Stimulated activated CD8-positive, alpha-beta memory T cell treated with anti-CD3 and anti-CD28 coated beads, Interleukin-4, amount 100 ng/mL, for 24 hours (primary cell): ENCODE measurements at regions not wholly inside any gene's neighbourhood (a gene's known extent, or its start where the extent isn't known, plus 50 kb on each side); places are given as distances from the start of the nearest gene placed in this dataset.

Source experiments
- DNase-seq: peaks from one replicate; pipeline ENCODE4 v3.0.0-alpha.2; 2020; ENCODE audit warnings: low read depth

DNA sequence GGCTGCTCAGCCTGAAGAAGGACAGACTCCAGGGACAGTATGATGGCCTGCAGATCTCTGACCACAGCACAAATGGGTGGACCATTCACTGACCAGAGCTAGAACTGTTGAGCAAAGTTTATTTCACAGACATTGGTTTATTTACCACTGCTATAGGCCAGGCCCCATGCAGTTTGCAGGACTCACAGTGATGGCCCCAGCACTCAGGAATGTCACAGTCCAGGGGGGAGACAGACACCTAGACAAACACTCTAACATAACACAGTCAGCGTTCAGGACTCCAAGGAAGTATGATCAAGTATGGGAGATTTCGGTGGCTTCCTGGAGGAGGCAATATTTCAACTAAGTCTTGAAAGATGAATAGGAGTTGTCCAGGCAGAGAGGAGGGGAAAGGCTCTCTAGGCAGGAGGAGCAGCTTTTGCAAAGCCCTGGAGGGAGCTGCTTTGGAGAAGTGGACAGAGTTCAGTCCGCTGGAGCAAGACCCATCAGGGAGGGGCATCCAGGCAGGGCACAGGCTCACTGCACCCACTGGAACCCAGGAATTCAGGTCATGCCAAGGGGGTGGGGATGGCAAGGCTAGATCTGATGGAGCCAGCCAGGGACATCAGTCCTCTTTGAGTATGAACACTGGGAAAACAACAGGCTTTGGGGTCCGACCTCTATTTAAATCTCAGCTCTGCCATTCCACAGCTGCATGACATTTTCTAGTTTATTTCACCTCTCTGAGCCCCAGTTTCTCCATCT, 454.3 kb downstream of the MATN1 start:
- no peak for DNase-seq

DNA sequence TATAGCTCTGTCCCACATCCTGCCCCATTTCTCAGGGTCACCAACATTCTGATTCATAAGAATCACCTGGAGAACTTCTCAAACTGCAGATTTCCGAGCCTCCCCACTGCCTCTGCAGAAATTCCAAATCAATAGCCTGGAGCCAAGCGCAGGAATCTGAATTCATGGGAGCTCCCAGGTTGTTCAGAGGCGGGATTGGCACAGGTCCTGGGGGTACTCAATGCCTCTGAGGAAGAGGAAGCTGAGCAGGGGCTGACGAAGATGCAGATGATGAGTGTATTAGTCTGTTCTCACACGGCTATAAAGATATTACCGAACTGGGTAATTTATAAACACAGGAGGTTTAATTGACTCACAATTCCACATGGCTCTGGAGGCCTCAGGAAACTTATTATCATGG, 455.5 kb downstream of the MATN1 start:
- no peak for DNase-seq

DNA sequence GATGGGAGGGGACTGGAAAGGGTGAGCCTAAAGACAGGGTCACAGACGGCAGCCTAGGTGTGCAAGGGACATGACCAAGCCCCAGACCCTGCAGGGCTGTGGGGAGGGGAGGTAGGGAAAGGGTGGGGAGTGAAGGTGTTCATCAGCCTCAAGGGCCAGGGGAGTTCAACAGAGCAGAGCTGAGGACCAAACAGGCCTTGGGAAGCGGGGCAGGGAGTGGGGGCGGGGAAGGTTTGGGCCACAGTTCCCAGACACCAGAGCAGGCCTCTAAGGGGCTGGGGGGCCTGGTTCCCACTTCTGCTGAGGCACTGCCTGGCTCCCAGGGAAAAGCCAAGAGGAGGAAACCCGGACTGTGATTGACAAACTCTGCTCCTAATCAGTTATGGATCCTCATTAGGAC, 456.3 kb downstream of the MATN1 start:
- DNase-seq = no peak

DNA sequence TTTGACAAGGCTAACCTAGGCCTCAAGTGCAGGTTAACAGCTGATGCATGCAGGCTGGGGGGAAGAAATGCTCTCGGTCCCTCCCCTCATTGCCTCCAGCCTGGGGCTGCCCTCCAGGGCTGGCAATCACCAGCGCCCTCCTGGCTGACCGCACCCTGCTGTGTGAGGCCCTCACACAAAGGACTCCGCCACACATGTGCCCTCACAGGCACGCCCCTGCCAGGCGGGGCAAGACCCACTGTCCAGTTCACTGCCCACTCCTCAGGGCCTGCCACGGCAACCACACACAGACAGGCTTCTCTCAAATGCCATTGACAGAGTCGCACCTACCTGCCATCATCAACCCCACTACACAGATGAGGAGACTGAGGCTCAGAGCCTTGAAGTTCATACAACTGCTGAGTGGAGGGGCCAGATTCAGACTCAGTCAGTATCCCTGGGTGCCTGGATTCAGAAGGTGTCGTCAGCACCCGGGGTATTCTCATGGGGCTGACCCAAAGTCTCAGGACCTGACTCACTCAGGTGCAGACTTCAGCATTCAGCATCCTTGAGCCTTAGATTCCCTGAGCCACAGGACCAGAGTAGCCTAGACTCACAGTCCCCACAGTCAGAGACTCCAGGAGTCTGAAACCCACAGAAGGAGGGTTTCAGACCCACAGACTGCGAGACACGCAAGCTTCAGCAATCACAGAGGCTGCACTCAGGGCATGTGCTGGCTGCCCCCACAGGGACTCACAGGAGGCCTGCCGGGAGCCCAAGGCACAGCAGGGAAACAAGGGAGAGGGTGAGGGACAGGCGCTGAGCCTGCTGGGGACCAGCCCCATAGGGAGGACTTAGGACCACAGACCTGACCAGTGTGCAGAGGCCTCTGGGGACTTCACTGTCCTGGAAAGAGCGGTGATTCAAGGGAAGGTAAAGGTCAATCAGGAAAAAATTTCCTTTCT, 458.0 kb downstream of the MATN1 start:
- no peak for DNase-seq

DNA sequence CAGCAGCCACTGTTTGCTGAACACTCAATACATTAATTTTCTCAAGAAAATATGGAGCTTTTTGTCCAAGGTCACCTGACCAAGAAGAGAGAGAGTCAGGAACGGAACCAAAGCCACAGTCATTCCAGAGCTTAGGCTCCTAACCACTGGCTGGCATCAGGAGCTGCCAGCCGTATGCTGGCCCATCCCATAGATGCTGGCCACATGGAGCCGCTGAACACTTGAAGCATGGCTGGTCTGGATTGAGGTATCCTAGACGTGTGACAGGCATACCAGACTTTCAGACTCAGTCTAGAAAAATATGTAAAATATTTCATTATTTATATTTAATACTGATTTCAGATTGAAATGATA, 458.7 kb downstream of the MATN1 start:
- DNase-seq = no peak

DNA sequence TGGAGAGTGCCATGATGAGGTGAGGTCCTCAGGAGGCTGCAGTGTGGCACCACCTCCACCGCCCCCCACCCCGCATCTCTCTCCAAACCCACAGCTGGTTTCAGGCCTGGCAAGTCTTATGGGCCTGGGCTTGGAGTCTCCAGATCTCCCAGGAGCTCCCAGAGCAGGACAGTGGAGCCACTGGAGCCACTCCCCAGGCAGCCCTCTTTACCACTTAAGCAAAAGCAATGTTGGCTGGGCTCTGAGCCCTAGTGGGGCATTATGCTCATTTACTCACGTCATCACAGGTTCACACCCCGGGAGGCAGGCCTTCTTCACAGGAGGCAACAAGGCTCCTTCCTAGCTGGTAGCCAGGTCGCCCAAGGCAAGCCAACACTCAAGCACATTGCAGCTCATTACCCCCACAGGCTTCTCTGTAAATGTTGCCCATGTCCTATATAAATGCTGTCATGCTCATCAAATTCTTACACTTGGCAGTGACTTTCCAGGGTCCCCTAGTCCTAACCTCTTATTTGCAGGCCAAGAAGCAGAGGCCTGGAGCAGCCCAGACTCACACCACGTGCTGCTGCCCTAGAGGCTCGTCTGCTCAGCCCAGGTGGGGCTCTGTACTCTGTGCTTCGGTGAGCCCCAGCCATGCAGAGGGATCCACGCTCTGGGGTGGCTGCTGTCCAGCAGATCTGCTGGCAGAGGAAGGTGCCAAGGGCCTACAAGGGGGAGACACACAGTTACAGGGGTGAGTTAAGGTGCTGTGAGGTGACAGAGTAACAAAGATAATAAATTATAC, 459.3 kb downstream of the MATN1 start:
- DNase-seq = no peak

DNA sequence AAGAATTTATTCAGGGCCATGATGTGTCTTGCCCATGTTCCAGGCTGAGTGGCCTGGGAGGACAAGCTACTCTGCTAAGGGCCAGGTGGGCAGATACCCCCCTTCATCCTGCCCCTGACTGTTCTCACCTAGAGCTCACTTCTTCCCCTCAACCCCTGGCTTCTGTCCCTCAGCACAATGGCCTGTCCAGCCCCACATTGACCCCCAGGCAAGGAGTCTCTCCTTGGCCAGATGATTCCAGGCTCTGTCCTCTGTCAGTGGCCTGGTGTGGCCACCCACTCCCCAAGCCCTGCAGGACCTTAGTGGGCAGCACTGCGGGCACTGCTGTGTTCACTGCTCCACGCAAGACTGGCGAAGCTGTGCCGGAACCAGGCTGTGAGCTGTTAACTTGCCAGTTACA, 460.0 kb downstream of the MATN1 start:
- DNase-seq = no peak

DNA sequence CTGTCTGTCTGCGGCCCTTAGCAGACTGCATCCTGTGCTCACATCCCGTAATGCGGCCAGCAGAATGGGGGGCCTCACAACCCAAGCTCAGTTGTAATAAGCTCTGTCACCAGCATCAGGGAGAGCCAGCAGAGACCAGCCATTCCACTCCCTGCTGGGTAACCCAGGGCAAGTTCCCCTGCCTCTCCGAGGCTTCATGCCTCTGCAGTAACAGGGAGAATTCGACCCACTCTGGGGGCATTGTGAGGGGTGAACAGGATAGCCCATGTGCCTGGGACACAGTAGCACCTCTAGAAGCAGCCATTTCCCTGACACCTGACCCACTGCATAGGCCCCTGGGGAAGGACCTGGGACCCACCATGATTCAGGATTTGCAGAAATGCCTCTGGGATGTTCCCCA, 461.2 kb downstream of the MATN1 start:
- no peak for DNase-seq

DNA sequence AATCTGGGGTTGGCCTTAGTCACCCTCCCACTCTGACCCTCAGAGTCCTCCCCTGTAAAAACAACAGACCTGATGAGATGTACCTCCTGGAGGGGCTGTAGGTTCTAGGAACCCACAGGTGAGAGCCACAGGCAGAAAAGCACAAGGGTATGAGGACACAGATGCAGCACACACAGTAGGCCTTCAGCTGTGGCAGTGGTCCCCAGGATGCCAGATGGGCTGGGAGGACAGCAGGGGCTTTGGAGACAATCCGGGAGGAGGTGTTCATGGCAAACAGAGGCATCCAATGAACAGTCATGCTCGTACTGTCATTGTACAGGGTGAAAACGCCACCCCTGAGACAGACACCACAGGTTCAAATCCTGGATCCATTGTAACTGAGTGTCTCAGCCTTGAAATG, 463.1 kb downstream of the MATN1 start:
- no peak for DNase-seq

DNA sequence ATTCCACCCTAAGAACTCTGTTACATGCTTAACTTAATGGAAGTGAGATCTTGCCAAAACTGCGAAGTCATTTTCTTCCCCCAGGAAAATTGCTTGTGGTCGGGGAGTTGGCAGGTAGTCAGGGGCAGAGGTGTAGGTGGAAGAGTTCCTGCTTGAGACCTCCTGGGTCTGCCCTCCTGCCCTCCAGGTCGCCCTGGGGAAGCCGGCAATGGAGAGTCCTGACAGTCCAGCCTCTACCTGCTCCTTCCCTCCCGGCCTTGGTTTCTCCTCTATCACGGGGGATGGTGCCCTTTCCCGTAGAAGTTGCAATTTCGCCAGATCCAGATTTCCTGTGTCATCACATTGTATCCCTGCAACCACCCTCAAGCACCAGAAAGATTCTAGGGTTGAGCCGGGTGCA, 463.8 kb downstream of the MATN1 start:
- DNase-seq = no peak

DNA sequence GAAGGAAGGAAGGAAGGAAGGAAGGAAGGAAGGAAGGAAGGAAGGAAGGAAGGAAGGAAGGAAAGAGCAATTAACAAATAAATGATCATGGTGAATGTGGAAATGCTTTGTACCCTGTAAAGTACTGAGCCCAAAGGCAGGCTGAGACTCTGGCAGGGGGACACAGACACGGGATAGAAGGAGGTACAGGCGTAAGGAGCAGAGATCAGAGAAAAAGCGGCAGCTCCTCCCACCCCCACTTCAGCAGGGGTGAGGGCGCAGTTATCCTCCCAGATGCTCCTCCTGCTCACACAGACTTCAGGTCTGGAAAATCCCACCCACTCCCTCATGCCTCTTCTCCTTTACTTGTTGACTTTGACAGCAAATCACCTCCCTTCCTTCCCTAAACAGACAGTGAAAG, 464.5 kb downstream of the MATN1 start:
- DNase-seq = no peak

DNA sequence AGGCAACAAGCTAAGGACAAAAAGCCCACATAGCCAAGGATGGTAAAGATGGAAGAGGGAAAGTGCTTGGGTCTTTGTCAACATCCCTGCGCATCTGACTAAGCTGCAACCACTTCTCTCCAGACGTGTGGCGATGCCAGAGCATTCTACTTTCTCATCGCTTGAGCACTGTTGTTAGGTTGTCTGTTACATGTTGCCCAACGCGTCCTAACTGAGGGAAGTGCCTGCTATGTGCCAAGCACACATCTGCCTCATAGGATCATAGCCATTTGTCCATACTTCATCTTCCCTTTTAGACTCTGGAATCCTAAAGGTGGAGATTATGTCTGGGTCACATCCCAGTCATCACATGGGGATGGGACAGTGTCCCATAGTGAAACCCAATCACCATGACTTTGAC, 464.9 kb downstream of the MATN1 start:
- DNase-seq = no peak

DNA sequence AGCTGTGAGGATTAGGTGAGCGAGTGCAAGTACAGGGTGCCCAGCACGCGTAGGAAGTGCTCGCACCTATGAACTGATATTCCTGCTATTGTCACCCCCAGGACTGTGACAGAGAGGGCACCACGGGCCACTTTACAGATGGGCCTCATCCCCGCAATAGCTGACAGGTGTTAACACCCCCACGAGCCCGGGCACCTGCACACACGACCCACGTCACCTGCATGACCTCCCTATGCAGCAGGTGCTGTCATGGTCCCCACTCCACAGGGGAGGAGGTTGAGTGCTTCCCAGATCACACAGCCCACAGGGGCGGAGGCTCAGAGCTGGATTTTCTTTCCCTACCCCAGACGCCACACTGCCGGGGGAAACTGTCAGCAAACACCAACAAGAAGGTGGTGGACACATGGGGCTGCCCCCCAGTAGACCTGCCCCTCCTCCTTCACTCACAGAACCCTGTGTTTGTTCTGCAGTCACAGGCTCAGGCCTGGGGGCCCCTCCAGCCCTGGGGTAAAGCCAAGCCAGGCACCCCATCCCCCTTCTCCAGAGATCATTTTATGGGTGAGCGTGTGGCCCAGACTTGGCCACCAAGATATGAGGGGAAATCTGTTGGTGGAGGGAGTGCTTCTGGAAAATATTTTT, 465.5 kb downstream of the MATN1 start:
- DNase-seq = no peak

DNA sequence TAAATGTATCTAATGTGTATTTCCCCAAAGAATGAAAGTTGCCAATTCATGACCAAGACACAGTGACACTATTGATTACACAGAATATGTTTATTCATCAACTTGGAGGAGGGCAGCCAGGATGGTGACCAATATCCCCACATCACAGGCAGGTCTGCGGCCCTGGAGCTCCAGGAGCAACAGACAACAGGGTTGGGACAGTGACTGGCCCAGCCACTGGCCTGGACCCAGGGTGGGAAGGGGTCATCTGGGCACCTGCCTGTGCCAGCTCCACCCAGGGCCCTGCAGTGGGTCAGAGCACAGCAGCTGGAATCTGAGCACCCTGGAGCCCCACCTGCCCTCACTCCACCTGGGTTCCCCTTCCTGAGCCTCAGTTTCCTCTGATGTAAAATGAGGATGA, 466.1 kb downstream of the MATN1 start:
- no peak for DNase-seq

DNA sequence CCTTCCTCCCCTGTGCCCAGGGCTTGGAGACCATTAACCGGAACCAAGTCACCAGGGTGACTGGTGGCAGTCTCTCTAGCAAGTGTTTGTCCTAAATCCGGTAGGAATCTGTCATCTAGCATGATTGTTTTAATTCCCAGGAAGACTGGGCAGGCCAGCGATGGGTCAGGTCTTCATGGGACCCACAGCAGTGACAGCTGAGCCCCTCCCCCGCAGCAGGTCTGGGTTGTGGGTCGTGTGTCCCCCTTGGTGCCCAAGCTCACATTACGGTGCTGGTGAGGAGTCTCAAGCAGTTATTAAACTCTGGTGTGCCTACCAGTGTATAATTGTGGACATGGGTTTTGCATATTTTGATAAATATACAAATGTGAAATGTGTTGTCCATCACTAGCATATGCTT, 466.5 kb downstream of the MATN1 start:
- no peak for DNase-seq

DNA sequence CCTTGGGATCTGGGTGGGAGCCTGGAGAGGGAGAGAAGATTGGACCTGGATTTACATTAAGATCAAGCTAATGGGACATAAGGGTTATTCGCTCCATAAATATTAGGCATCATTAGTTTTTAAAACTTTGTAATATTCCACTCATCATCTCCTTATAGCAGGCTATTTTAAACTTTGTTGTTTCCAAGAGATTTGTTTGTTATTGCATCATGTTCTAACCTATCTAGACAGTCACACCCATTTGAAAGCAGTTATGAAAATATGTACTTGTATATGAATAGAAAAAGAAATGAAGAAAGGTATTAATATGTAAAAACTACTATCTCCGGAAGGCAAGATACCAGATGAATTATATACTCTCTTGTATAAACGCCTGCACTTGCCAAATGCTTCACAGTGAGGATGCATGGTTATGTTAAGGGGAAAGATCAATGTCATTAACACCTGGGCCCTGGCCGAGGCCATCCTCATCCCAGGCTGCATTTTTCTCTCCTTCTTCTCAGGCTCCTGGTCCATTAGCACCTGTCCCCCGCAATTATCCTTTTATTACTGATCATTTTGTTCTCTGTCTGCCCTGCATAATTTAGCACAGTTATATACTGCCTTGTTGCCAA, 468.2 kb downstream of the MATN1 start:
- no peak for DNase-seq

DNA sequence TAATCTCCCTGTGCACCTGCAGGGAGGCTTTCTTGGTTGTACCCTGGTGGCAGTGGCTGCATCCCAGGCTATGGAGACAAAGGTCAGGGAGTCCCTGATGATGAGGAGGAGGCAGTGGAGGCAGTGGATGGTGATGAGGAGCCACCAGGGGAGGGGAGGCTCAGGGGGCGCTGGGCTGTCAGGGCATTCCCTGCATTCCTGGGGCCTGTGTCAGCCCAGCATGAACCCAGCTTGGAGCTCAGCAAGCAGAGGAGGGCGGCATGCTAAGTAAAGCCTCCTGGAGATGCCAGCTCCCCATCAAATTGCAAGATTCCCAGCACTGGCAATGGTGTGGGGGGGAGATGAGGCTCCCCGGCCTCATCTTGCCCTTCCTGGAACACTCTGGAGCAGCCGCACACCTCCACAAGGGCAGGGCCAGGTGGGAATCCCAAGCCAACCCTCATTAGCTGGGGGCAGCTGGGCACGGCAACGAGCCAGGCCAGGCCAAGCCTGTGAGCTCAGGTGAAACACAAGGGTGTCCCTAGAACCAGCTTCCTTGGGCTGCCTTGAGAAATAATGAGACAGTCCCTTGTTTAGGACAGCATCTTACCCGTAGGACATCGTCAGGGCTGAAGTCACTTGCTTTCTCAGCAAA, 469.5 kb downstream of the MATN1 start:
- no peak for DNase-seq

DNA sequence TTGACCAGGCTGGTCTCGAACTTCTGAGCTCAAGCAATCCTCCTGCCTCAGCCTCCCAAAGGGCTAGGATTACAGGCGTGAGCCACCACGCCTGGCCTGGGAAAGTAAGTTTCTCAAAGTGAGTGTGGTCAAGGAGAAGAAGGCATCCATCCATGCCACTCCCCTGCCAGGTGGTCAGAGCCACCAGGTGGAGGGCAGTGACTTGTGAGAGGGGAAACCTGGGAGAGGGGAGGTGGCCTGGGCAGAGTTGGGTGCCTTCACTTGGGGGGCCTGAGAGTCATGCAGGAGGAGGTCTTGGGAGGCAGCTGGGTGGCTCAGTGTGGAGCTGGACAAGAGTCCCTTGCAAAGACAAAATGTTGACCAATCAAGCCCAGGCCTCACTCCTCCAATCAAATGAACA, 470.0 kb downstream of the MATN1 start:
- DNase-seq = no peak

DNA sequence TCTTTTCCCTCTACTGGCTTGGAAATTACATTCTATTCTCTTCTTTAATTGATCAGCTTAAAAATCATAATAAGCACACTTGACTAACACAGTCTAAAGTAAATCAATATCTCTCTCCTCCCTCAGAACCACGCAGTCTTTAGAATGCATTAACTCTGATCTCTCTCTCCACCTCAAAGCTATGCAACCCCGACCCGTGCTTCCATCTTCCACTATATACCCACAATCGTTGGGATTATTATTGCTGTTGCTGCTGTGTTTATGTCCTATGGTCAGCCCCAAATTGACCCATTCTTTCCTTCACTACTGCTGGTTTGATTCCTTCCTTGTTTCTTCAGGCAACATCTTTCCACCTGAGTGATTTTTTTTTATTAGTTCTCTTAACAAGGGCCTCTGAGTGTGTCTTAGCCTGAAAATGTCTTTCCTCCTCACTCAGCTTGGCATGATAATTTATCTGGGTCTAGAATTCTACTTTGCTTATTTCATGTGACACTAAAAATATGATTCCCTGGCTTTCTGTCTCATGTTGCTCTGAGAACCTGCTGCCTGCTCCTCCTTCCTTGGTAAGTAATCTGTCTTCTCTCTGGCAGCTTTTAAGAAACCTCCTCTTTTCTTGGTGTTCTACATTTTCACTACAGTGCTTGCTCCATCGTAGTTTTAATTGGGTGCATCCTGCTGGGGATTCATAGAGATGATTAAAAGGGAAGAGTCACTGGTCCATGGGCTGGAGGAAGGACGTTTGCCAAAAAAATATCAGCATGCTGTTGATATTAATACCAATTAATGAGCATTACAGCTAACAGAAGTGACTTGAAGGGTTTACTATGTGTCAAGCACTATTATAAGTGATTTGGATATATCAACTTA, 472.2 kb downstream of the MATN1 start:
- no peak for DNase-seq

DNA sequence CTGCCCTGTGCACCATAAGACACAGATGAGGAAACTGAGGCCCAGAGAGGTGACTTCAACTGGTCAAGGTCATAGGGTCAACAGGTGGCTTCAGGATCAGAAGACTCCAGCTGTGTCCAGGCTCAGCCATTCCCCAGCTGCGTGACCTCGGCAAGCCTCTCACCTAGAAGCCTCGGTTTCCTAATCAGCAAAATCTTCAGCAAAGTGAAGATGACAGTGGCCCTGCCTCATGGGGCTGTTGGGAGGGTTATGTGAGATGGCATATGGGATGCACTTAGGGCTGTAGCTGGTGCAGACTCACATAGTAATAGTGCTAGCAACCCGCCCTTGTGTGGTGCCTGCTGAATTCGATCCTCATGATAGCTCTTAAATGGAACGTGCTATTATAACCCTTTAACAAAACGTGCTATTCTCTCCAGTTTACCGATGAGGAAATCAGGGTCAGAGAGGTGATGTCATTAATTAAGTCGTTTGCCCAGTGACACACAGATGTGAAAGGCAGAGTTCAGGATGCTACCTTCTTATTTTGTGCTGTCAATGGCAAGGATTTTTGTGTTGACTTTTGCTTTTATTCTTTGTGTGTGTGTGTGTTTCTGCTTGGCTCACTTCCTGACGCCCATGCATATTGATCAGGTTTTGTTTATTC, 472.9 kb downstream of the MATN1 start:
- no peak for DNase-seq
